K562 (cell line): ENCODE measurements at regions not wholly inside any gene's neighbourhood (a gene's known extent, or its start where the extent isn't known, plus 50 kb on each side); places are given as distances from the start of the nearest gene placed in this dataset.

Source experiments
- C11orf30 ChIP-seq: fragments of 450-650 bp; IDR thresholded peaks from 2 replicates; pipeline ENCODE4 v1.6.1; 2016; ENCODE audit warnings: low read depth, mild to moderate bottlenecking
- CSDE1 ChIP-seq, 2 experiments: fragments of 450-650 bp; IDR thresholded peaks; 2 replicates each; pipeline ENCODE4 v1.6.1; 2016; ENCODE audit warnings: mild to moderate bottlenecking in 1 of 2
- HDAC3 ChIP-seq: fragments of 450-650 bp; IDR thresholded peaks from 2 replicates; pipeline ENCODE4 v1.6.1; 2018; ENCODE audit warnings: borderline replicate concordance, mild to moderate bottlenecking, moderate library complexity; ENCODE audit not compliant: partially characterized antibody
- HOXB6 ChIP-seq: fragments of 250-450 bp; sonication (Bioruptor Pico); IDR thresholded peaks from 2 replicates; pipeline ENCODE4 v1.5.1; 2022; ENCODE audit warnings: mild to moderate bottlenecking, borderline replicate concordance
- LEF1 ChIP-seq: fragments of 450-650 bp; IDR thresholded peaks from 2 replicates; pipeline ENCODE4 v1.6.1; 2016; ENCODE audit warnings: mild to moderate bottlenecking
- POLR2A ChIP-seq: fragments of 450-650 bp; conservative IDR thresholded peaks from 2 replicates; pipeline ENCODE4 v1.6.1; 2016
- RBM14 ChIP-seq: fragments of 200-400 bp; formaldehyde crosslinking; IDR thresholded peaks from 2 replicates; pipeline ENCODE4 v1.6.1; 2018; ENCODE audit warnings: low read depth, mild to moderate bottlenecking, low read length, moderate library complexity, borderline replicate concordance; ENCODE audit not compliant: insufficient read depth
- RBM15 ChIP-seq: fragments of 200-400 bp; formaldehyde crosslinking; IDR thresholded peaks from 2 replicates; pipeline ENCODE4 v1.6.1; 2018; ENCODE audit warnings: mild to moderate bottlenecking, low read length, moderate library complexity; ENCODE audit not compliant: insufficient read depth
- SPI1 ChIP-seq: IDR thresholded peaks from 2 replicates; pipeline ENCODE4 v1.6.1; 2011; ENCODE audit warnings: low read depth, low read length, control low read depth, borderline replicate concordance
- TFAM ChIP-seq: fragments of 250-450 bp; sonication (Bioruptor Pico); conservative IDR thresholded peaks from 2 replicates; pipeline ENCODE4 v1.5.0; 2021; ENCODE audit warnings: mild to moderate bottlenecking, moderate library complexity
- ZBTB17 ChIP-seq: fragments of 450-650 bp; formaldehyde crosslinking; IDR thresholded peaks from 2 replicates; pipeline ENCODE4 v1.4.0; 2020; ENCODE audit warnings: mild to moderate bottlenecking
- ZFX ChIP-seq: sonication (generic); formaldehyde crosslinking; IDR thresholded peaks from 2 replicates; pipeline ENCODE4 v1.8.0; 2022; ENCODE audit warnings: mild to moderate bottlenecking, missing genetic modification reagents, moderate library complexity
- ZNF224 ChIP-seq: sonication (generic); formaldehyde crosslinking; IDR thresholded peaks from 2 replicates; pipeline ENCODE4 v1.8.0; 2022; ENCODE audit warnings: mild to moderate bottlenecking, missing genetic modification reagents
- ZNF408 ChIP-seq: fragments of 250-450 bp; sonication (Bioruptor Pico); IDR thresholded peaks from 2 replicates; pipeline ENCODE4 v1.4.0; 2020; ENCODE audit warnings: low read depth, mild to moderate bottlenecking, moderate library complexity
- TF ChIP-seq, protein P1 (sequence below): fragments of 450-650 bp; IDR thresholded peaks from 2 replicates; pipeline ENCODE4 v1.6.1; 2016; ENCODE audit warnings: low read depth
- TF ChIP-seq, protein P2 (sequence below): fragments of 250-450 bp; sonication (Bioruptor Pico); IDR thresholded peaks from 2 replicates; pipeline ENCODE4 v1.8.0; 2021; ENCODE audit warnings: mild to moderate bottlenecking, moderate library complexity
- TF ChIP-seq, protein P3 (sequence below), 2 experiments: fragments of 450-650 bp in 1 of 2; sonication (generic) in 1 of 2; formaldehyde crosslinking; conservative IDR thresholded peaks; 2 replicates each; pipeline versions ENCODE4 v1.4.0 to v1.8.1; 2020 to 2022; ENCODE audit warnings: mild to moderate bottlenecking in 1 of 2, missing genetic modification reagents in 1 of 2

DNA sequence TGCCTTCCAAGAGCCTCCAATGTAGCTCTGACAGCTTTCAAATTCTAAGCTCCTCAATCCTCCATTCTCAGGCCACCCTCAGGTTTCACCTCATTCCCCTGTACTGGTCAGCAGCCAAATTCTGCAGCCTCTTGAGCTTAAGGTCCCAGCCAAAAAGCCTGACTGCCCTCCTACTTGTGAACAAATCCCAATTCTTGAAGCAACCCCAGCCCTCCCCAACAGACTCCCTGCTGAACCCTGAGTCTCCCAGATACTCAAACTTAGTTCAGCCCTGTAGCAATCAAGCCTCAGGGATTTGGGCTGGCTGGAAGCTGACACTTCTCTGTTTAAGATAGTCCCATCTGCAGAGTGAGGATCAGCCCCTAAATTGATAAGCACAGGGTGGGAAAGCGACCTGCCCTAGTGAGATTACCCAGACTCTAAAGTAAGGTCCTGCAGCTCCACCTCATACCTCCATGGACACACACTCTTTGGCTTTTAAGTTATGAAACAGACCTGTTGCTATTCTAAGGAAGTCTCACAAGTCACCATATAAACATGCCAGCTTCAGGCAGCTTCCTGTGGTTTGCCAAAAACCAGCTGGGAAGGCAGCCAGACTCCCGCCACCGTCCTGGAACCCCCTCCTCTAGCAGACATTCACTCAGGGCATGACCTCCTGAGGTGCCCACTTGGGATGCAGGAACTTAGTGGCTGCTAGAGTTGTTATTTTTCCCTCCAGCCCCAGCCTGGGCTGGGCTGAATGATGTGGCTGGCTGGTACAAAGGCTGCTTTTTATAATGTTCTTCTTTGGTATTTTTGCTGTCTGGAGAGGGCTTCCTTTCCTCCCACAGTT, 82.5 kb upstream of the PICALM start (continued):
- TF ChIP-seq, protein P1, sequence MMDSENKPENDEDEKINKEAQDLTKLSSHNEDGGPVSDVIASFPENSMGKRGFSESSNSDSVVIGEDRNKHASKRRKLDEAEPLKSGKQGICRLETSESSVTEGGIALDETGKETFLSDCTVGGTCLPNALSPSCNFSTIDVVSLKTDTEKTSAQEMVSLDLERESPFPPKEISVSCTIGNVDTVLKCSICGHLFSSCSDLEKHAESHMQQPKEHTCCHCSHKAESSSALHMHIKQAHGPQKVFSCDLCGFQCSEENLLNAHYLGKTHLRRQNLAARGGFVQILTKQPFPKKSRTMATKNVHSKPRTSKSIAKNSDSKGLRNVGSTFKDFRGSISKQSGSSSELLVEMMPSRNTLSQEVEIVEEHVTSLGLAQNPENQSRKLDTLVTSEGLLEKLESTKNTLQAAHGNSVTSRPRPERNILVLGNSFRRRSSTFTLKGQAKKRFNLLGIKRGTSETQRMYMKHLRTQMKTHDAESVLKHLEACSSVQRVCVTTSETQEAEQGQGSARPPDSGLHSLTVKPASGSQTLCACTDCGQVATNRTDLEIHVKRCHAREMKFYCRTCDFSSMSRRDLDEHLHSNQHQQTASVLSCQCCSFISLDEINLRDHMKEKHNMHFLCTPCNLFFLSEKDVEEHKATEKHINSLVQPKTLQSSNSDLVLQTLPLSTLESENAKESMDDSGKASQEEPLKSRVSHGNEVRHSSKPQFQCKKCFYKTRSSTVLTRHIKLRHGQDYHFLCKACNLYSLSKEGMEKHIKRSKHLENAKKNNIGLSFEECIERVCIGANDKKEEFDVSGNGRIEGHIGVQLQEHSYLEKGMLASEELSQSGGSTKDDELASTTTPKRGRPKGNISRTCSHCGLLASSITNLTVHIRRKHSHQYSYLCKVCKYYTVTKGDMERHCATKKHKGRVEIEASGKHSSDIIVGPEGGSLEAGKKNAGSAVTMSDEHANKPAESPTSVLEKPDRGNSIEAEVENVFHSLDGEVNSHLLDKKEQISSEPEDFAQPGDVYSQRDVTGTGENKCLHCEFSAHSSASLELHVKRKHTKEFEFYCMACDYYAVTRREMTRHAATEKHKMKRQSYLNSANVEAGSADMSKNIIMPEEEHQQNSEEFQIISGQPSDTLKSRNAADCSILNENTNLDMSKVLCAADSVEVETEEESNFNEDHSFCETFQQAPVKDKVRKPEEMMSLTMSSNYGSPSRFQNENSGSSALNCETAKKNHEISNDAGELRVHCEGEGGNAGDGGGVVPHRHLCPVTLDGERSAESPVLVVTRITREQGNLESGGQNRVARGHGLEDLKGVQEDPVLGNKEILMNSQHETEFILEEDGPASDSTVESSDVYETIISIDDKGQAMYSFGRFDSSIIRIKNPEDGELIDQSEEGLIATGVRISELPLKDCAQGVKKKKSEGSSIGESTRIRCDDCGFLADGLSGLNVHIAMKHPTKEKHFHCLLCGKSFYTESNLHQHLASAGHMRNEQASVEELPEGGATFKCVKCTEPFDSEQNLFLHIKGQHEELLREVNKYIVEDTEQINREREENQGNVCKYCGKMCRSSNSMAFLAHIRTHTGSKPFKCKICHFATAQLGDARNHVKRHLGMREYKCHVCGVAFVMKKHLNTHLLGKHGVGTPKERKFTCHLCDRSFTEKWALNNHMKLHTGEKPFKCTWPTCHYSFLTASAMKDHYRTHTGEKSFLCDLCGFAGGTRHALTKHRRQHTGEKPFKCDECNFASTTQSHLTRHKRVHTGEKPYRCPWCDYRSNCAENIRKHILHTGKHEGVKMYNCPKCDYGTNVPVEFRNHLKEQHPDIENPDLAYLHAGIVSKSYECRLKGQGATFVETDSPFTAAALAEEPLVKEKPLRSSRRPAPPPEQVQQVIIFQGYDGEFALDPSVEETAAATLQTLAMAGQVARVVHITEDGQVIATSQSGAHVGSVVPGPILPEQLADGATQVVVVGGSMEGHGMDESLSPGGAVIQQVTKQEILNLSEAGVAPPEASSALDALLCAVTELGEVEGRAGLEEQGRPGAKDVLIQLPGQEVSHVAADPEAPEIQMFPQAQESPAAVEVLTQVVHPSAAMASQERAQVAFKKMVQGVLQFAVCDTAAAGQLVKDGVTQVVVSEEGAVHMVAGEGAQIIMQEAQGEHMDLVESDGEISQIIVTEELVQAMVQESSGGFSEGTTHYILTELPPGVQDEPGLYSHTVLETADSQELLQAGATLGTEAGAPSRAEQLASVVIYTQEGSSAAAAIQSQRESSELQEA, result no peak
- TF ChIP-seq C11orf30 (no peak), ZNF408 (CRISPR knock-in tag) (no peak), HDAC3 (peak; percentile 92), ZNF224 (CRISPR knock-in tag) (no peak), RBM14 (no peak), TFAM (CRISPR knock-in tag) (no peak), POLR2A (no peak), ZBTB17 (CRISPR knock-in tag) (no peak), HOXB6 (CRISPR knock-in tag) (no peak), LEF1 (peak; percentile 78; the same call in 1 of the 2 replicates), CSDE1 (IDR thresholded peaks at IDR 0.05) (no peak), SPI1 (peak; percentile 31; the same call in 1 of the 2 replicates), ZFX (CRISPR knock-in tag) (no peak), RBM15 (no peak)
- TF ChIP-seq, protein P2, sequence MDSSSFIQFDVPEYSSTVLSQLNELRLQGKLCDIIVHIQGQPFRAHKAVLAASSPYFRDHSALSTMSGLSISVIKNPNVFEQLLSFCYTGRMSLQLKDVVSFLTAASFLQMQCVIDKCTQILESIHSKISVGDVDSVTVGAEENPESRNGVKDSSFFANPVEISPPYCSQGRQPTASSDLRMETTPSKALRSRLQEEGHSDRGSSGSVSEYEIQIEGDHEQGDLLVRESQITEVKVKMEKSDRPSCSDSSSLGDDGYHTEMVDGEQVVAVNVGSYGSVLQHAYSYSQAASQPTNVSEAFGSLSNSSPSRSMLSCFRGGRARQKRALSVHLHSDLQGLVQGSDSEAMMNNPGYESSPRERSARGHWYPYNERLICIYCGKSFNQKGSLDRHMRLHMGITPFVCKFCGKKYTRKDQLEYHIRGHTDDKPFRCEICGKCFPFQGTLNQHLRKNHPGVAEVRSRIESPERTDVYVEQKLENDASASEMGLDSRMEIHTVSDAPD, result no peak
- TF ChIP-seq, protein P3, sequence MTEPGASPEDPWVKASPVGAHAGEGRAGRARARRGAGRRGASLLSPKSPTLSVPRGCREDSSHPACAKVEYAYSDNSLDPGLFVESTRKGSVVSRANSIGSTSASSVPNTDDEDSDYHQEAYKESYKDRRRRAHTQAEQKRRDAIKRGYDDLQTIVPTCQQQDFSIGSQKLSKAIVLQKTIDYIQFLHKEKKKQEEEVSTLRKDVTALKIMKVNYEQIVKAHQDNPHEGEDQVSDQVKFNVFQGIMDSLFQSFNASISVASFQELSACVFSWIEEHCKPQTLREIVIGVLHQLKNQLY (CRISPR knock-in tag; conservative IDR thresholded peaks at IDR 0.05), result no peak
